PC-3 (cell line): ENCODE measurements at regions not wholly inside any gene's neighbourhood (a gene's known extent, or its start where the extent isn't known, plus 50 kb on each side); places are given as distances from the start of the nearest gene placed in this dataset.

Source experiments
- ATAC-seq: fragments of 200-7000 bp; cut with Tn5 transposase; 2 replicates; pipeline ENCODE4 v1.9.1; 2020; ENCODE audit warnings: mild to moderate bottlenecking, moderate library complexity
- BruUV-seq: library from RNA; stranded (reverse); fragments of 400-500 nt; replicated peaks from 2 replicates; lab custom pipeline; 2021; lab: Mats Ljungman, UMichigan
- CTCF ChIA-PET: fragments of 300-600 bp; sonication (Branson Sonifier 250); formaldehyde crosslinking; loops from one replicate; lab custom pipeline; 2022; ENCODE audit warnings: antibody characterized with exemption; lab: Charles Lee
- POLR2A ChIA-PET: fragments of 300-600 bp; sonication (Branson Sonifier 250); formaldehyde crosslinking; loops from one replicate; lab custom pipeline; 2022; ENCODE audit warnings: antibody characterized with exemption; ENCODE audit not compliant: unreplicated experiment; lab: Charles Lee
- DNase-seq: peaks from one replicate; pipeline ENCODE4 v3.0.0-alpha.2; 2015
- H2AFZ ChIP-seq: fragments of 300-600 bp; sonication (generic); 2 replicates; pipeline ENCODE4 v1.6.0; 2016; ENCODE audit warnings: antibody characterized with exemption, low read length
- H3F3A ChIP-seq: fragments of 300-600 bp; sonication (generic); one replicate; pipeline ENCODE4 v1.6.0; 2017; ENCODE audit warnings: antibody characterized with exemption, low read length, control low read depth, mild to moderate bottlenecking; ENCODE audit not compliant: unreplicated experiment
- H3K27ac ChIP-seq: fragments of 300-600 bp; sonication (generic); 2 replicates; pipeline ENCODE4 v1.5.1; 2016; ENCODE audit warnings: mild to moderate bottlenecking, low read length
- H3K27me3 ChIP-seq: fragments of 300-600 bp; sonication (generic); 2 replicates; pipeline ENCODE4 v1.6.1; 2016; ENCODE audit warnings: low read length, mixed read lengths
- H3K36me3 ChIP-seq: fragments of 300-600 bp; sonication (generic); 2 replicates; pipeline ENCODE4 v1.6.1; 2016; ENCODE audit warnings: low read depth, mixed run types, low read length, mixed read lengths
- H3K4me1 ChIP-seq: fragments of 300-600 bp; sonication (generic); 2 replicates; pipeline ENCODE4 v1.5.1; 2016; ENCODE audit warnings: low read length; ENCODE audit not compliant: insufficient read depth
- H3K4me2 ChIP-seq: fragments of 300-600 bp; sonication (generic); 2 replicates; pipeline ENCODE4 v1.6.0; 2016; ENCODE audit warnings: low read length
- H3K4me3 ChIP-seq: fragments of 300-600 bp; sonication (generic); 2 replicates; pipeline ENCODE4 v1.5.1; 2016; ENCODE audit warnings: mild to moderate bottlenecking, low read length, mixed read lengths
- H3K79me2 ChIP-seq: fragments of 300-600 bp; sonication (generic); 2 replicates; pipeline ENCODE4 v1.6.1; 2017; ENCODE audit warnings: low read length, mixed read lengths
- H3K9ac ChIP-seq: fragments of 300-600 bp; sonication (generic); 2 replicates; pipeline ENCODE4 v1.6.0; 2016; ENCODE audit warnings: mild to moderate bottlenecking, low read length
- H3K9me2 ChIP-seq: fragments of 300-600 bp; sonication (generic); replicated peaks from 2 replicates; pipeline ENCODE4 v1.6.1; 2016; ENCODE audit warnings: mixed run types, low read length, mixed read lengths
- H3K9me3 ChIP-seq: fragments of 300-600 bp; sonication (generic); 2 replicates; pipeline ENCODE4 v1.6.1; 2016; ENCODE audit warnings: low read length, mixed read lengths
- H4K20me1 ChIP-seq: fragments of 300-600 bp; sonication (generic); 2 replicates; pipeline ENCODE4 v1.6.1; 2016; ENCODE audit warnings: low read length, mixed read lengths
- EZH2 ChIP-seq: fragments of 300-600 bp; sonication (generic); IDR thresholded peaks from one replicate; pipeline ENCODE4 v1.6.1; 2017; ENCODE audit warnings: antibody characterized with exemption, mild to moderate bottlenecking, low read length; ENCODE audit not compliant: unreplicated experiment
- EZH2phosphoT487 ChIP-seq: fragments of 300-600 bp; sonication (generic); IDR thresholded peaks from 2 replicates; pipeline ENCODE4 v1.6.1; 2018; ENCODE audit warnings: mild to moderate bottlenecking, antibody characterized with exemption, low read length, borderline replicate concordance
- intact Hi-C: fragments of 100-400 bp; cut with micrococcal nuclease; formaldehyde crosslinking; loops from 2 replicates; pipeline ENCODE4 v1.9.0; 2023
- TF ChIP-seq, protein P1 (sequence below): fragments of 300-600 bp; sonication (generic); conservative IDR thresholded peaks from 2 replicates; pipeline ENCODE4 v1.5.1; 2017; ENCODE audit warnings: antibody characterized with exemption, low read depth, mild to moderate bottlenecking, low read length

DNA sequence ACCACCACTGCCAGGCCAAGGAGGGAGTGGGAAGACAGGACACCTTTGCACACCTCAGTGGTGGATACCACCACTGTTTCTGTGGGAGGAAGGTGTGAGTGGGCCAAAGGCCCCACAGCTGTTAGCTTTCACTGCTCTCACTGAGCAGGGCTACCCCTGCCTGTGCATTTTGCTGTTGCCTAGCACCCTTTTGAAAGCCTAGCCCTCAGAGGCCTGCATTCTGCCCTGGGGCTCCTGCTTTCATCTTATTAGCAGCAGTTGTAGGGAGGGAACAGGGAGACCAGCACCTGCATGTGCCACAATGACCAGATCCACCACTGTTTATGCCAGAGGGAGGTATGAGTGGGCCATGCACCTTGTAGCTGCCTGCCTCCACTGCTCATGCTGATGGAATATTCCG lies 110.9 kb upstream of the C21orf91 start:
- H3K27ac ChIP-seq = no peak overlapping the region
- CTCF ChIA-PET = no interaction called here
- ATAC-seq (no peak), DNase-seq (no peak)
- no TSS peak for BruUV-seq
- no peaks in the 10 kb centered on the region for H4K20me1 ChIP-seq
- no peaks in the 10 kb centered on the region for H3K79me2 ChIP-seq
- H3K9me3 ChIP-seq = no peaks in the 10 kb centered on the region; the same call in 1 of the 2 replicates
- POLR2A ChIA-PET = no interaction called here
- no peak overlapping the region for H3K9ac ChIP-seq
- H2AFZ ChIP-seq = no peak overlapping the region
- H3K4me1 ChIP-seq = no peaks in the 10 kb centered on the region
- intact Hi-C loops = no loop called here
- no peaks in the 10 kb centered on the region for H3K9me2 ChIP-seq
- H3K4me3 ChIP-seq = no peak overlapping the region
- H3K36me3 ChIP-seq = no peaks in the 10 kb centered on the region; the same call in 1 of the 2 replicates
- TF ChIP-seq EZH2 (no peak), EZH2phosphoT487 (no peak)
- TF ChIP-seq, protein P1, sequence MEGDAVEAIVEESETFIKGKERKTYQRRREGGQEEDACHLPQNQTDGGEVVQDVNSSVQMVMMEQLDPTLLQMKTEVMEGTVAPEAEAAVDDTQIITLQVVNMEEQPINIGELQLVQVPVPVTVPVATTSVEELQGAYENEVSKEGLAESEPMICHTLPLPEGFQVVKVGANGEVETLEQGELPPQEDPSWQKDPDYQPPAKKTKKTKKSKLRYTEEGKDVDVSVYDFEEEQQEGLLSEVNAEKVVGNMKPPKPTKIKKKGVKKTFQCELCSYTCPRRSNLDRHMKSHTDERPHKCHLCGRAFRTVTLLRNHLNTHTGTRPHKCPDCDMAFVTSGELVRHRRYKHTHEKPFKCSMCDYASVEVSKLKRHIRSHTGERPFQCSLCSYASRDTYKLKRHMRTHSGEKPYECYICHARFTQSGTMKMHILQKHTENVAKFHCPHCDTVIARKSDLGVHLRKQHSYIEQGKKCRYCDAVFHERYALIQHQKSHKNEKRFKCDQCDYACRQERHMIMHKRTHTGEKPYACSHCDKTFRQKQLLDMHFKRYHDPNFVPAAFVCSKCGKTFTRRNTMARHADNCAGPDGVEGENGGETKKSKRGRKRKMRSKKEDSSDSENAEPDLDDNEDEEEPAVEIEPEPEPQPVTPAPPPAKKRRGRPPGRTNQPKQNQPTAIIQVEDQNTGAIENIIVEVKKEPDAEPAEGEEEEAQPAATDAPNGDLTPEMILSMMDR = no peak
- H3K4me2 ChIP-seq = no peak overlapping the region
- H3F3A ChIP-seq = no peaks in the 10 kb centered on the region
- peaks cover 9% of the 10 kb centered on the region; the same call in 1 of the 2 replicates for H3K27me3 ChIP-seq

DNA sequence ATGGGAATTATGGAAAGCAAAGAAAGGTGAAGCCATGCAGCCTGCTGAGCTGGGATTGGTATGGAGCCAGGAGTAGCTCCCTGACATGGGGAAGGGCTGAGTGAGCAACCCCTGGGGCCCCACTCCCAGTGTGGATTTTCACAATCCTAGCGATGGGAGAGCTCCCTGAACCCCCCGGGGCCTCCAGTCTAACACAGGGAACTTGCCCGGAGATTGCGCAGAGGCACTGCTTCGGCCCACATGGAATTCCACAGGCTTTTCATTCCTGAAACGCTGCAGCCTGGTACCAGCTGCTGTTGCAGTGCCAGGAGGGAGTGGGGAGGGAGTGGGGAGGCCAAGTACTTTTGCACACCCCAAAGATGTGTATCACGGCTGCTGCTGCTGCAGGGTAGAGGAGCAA lies 110.4 kb upstream of the C21orf91 start:
- BruUV-seq = no TSS peak
- H3K27me3 ChIP-seq = 0 out of 2 replicates have a peak, but pooled peaks cover 6% of the 10 kb centered on the region
- no peak overlapping the region for H3K4me3 ChIP-seq
- no peak overlapping the region for H2AFZ ChIP-seq
- no peaks in the 10 kb centered on the region for H4K20me1 ChIP-seq
- no peak for ATAC-seq
- POLR2A ChIA-PET = no interaction called here
- H3K9me3 ChIP-seq = no peaks in the 10 kb centered on the region; the same call in 1 of the 2 replicates
- no peak overlapping the region for H3K4me2 ChIP-seq
- no peaks in the 10 kb centered on the region for H3K4me1 ChIP-seq
- H3K79me2 ChIP-seq = no peaks in the 10 kb centered on the region
- H3K9ac ChIP-seq = no peak overlapping the region
- TF ChIP-seq, protein P1 = no peak
- TF ChIP-seq EZH2phosphoT487 (no peak), EZH2 (no peak)
- no peak overlapping the region for H3K27ac ChIP-seq
- H3K9me2 ChIP-seq = no peaks in the 10 kb centered on the region
- DNase-seq = no peak
- no peaks in the 10 kb centered on the region for H3F3A ChIP-seq
- intact Hi-C loops = no loop called here
- no peaks in the 10 kb centered on the region; the same call in 1 of the 2 replicates for H3K36me3 ChIP-seq
- CTCF ChIA-PET = no interaction called here

DNA sequence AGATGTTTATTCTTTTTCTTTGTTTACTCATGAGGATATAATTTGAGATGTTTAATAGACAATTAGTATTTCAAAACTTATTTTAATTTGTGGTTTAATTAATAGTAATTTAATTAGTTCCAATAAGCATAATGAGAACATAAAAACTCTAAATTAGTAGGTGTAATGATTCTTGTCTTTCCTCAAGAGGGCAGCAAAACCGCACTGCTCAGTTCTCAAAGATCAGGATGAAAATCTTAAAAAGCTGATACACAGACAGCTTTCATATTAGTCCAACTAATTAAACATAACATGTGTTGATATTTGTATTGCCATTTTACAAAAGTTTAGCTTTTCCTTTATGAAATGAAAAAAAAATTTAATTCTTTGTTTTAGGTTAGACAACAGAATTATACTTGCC lies 106.7 kb upstream of the C21orf91 start:
- no peak overlapping the region for H3K9ac ChIP-seq
- ChIA-PET CTCF (interaction anchor here (0.7 kb wide), 1 partner anchor 235 kb away, joined by 3 read pairs; no protein-coding TSS in a partner anchor), POLR2A (no interaction called here)
- ATAC-seq (no peak), DNase-seq (peak; percentile 50)
- intact Hi-C loops = loop anchor here (1.0 kb wide), 1 partner anchor 247 kb away; no protein-coding TSS in a partner anchor
- H3K27ac ChIP-seq = no peak overlapping the region
- H3K27me3 ChIP-seq = no peaks in the 10 kb centered on the region
- no peaks in the 10 kb centered on the region for H3K9me2 ChIP-seq
- H3K79me2 ChIP-seq = no peaks in the 10 kb centered on the region
- H3K4me3 ChIP-seq = no peak overlapping the region
- H3K9me3 ChIP-seq = no peaks in the 10 kb centered on the region
- H2AFZ ChIP-seq = no peak overlapping the region
- no peak for TF ChIP-seq EZH2phosphoT487
- TF ChIP-seq, protein P1 = peak; percentile 64
- peaks cover 6% of the 10 kb centered on the region; the same call in 1 of the 2 replicates for H3K4me1 ChIP-seq
- no peaks in the 10 kb centered on the region for H3F3A ChIP-seq
- no peak overlapping the region for H3K4me2 ChIP-seq
- H4K20me1 ChIP-seq = no peaks in the 10 kb centered on the region
- no peaks in the 10 kb centered on the region for H3K36me3 ChIP-seq
- BruUV-seq = no TSS peak
